ENCODE measurements at regions not wholly inside any gene's neighbourhood (a gene's known extent, or its start where the extent isn't known, plus 50 kb on each side); places are given as distances from the start of the nearest gene placed in this dataset.

DNA sequence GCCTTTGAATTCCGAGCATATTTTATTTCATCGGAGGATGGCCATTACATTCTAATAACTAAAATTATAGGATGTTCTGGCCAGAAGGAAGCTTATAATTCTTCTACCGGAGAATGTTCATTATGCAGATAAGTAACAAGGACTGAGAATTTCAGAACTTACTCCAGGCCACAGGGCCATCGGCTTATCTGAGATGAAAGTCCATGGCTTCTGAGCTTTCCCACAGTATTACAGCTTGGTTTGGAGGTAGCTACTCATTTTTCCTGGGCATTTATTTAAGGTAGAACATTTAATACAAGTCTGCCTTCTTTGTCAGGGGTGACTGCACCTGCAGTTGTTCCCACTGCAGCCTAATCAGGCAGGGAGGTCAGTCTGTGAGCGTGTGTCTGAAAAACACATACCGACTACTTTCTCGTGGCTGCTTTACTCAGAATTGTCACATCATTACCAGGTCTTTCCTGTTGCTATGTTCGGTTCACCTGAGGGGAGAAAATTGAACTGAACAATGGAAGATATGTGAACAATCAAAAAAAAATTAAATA is 219.7 kb upstream of the CPHXL start:
- H3K4me3 ChIP-seq: no peak overlapping the region
- H3K4me1 ChIP-seq: no peaks in the 10 kb centered on the region
- DNase-seq (no peak), ATAC-seq (no peak)
- intact Hi-C loops (cut with DNase I): no loop called here
- H3K36me3 ChIP-seq (ENCODE audit: insufficient read depth in 1 of 2, low read depth in 1 of 2): no peaks in the 10 kb centered on the region
- H3K27ac ChIP-seq: no peak overlapping the region
- no peak for TF ChIP-seq CTCF (IDR thresholded peaks at IDR 0.05)
- no peaks in the 10 kb centered on the region for H3K27me3 ChIP-seq (ENCODE audit: insufficient read depth in 3 of 3, low read length in 2 of 3)
- H3K9me3 ChIP-seq: peaks cover 4% of the 10 kb centered on the region
- 76 to 84% (median 84%) methylated on average over 8 of the region's 8 CpGs for WGBS, 3 donors

- Histone ChIP-seq H3K27ac (no peak overlapping the region), H3K4me3 (no peak overlapping the region), H3K36me3 (ENCODE audit: insufficient read depth in 1 of 2, low read depth in 1 of 2) (no peaks in the 10 kb centered on the region), H3K27me3 (ENCODE audit: insufficient read depth in 3 of 3, low read length in 2 of 3) (no peaks in the 10 kb centered on the region), H3K4me1 (no peaks in the 10 kb centered on the region), H3K9me3 (peaks cover under 1% of the 10 kb centered on the region)
- WGBS, 3 donors: 27 to 36% (median 34%) methylated on average over 2 of the region's 2 CpGs
- ATAC-seq: no peak
- no peak for DNase-seq
- intact Hi-C loops (cut with DNase I): no loop called here
- TF ChIP-seq CTCF (IDR thresholded peaks at IDR 0.05): no peak
These were observed 221.4 kb upstream of the CPHXL start for GRCh38 chr16:75947626-75948239.

DNA sequence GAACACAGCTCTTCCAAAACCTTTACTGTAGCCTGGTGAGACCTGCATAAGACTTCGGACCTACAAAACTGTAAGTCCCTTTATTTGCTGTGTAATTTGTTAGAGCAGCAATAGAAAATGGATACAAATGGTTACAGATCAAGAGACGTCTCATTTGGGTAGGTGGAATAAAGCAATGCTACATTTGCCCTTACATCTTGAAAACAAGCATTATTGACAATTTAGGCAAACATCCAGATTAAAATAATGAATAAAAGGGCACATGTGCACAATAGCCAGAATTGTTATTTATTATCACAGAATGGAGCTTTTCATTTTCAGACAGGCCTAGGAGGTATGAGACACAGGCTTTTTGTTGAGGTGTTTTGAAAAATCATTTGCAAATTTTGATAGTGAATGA is 222.2 kb upstream of the CPHXL start:
- no peaks in the 10 kb centered on the region for H3K27me3 ChIP-seq (ENCODE audit: insufficient read depth in 3 of 3, low read length in 2 of 3)
- no peak overlapping the region for H3K4me3 ChIP-seq
- no peak for ATAC-seq
- H3K9me3 ChIP-seq: no peaks in the 10 kb centered on the region
- WGBS, 3 donors: 69 to 78% (median 72%) methylated on average over 2 of the region's 2 CpGs
- no peak overlapping the region for H3K27ac ChIP-seq
- no peak for TF ChIP-seq CTCF (IDR thresholded peaks at IDR 0.05)
- intact Hi-C loops (cut with DNase I): no loop called here
- no peak for DNase-seq
- H3K4me1 ChIP-seq: no peaks in the 10 kb centered on the region
- no peaks in the 10 kb centered on the region for H3K36me3 ChIP-seq (ENCODE audit: insufficient read depth in 1 of 2, low read depth in 1 of 2)

DNA sequence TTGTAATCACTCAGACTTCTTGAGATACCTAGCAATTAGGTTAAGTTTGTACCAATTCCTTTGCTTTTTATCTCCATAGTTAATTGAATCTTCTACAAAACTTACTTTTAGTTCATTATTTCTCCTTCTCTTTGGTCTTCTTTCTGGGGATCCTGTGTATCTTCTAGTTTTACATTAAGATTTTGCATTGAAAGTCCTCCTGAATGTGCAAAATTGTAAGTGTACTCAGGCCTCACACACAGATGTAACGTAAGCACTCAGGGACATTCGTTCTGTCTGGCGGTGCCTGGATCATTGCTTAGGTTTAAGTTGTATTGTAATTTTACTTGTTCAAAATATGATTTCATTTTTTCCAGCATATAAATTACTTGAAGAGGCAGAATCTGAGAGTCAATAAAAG is 222.6 kb upstream of the CPHXL start:
- WGBS, 3 donors: 62 to 65% (median 62%) methylated on average over 3 of the region's 3 CpGs
- Histone ChIP-seq H3K4me1 (no peaks in the 10 kb centered on the region), H3K4me3 (no peak overlapping the region), H3K36me3 (ENCODE audit: insufficient read depth in 1 of 2, low read depth in 1 of 2) (no peaks in the 10 kb centered on the region), H3K27me3 (ENCODE audit: insufficient read depth in 3 of 3, low read length in 2 of 3) (no peaks in the 10 kb centered on the region), H3K9me3 (no peaks in the 10 kb centered on the region), H3K27ac (no peak overlapping the region)
- no peak for DNase-seq
- TF ChIP-seq CTCF (IDR thresholded peaks at IDR 0.05): no peak
- ATAC-seq: no peak
- intact Hi-C loops (cut with DNase I): no loop called here

DNA sequence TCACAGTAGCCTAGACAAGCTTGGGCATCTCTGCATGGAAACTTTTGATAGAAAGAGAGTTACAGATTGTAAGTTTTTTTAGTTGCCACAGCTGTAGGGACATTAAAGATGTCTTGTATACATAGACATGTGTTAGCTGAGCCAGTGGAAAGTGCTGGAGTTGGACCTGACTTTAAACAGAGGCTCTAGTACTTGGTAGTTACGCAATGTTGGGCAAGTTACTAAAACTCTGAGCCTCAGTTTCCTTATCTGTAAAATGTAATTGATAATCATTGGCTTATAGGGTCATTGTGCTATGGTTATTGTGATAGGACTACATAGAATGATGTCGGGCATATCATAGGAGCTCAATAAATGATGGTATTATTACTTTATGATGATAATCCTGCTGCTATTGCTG is 225.8 kb upstream of the CPHXL start:
- Histone ChIP-seq H3K4me3 (no peak overlapping the region), H3K4me1 (no peaks in the 10 kb centered on the region), H3K9me3 (no peaks in the 10 kb centered on the region), H3K27ac (no peak overlapping the region), H3K36me3 (ENCODE audit: insufficient read depth in 1 of 2, low read depth in 1 of 2) (no peaks in the 10 kb centered on the region), H3K27me3 (ENCODE audit: insufficient read depth in 3 of 3, low read length in 2 of 3) (no peaks in the 10 kb centered on the region)
- no peak for ATAC-seq
- WGBS, 3 donors: 80 to 88% (median 87%) methylated on average over 2 of the region's 2 CpGs
- no peak for TF ChIP-seq CTCF (IDR thresholded peaks at IDR 0.05)
- DNase-seq: no peak
- intact Hi-C loops (cut with DNase I): no loop called here

Data from psoas muscle (tissue), 7 donors.